ENCODE measurements at regions not wholly inside any gene's neighbourhood (a gene's known extent, or its start where the extent isn't known, plus 50 kb on each side); places are given as distances from the start of the nearest gene placed in this dataset.

DNA sequence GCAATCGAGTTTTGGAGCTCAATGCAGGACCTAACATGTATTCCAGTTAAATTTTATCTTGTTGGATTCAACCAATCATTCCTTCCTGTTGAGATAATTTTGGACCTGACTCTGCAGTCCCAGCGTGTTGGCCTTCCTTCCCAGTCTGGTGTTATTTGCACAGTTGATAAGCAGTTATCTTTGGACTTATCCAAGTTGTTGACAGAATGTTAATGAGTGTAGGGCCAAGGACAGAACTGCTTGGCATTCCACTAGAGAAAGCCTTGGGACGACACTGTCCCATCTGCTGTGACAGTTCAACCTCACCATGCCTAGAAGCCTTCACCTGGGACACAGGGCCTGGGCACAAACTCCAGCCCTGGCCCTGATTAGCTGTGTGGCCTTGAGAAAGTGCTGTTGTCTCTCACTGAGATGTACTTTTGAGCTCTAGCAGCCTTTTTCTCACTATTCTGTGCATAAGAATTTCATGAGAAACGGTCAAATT is 104.1 kb upstream of the SLC25A33 start:
- no peaks in the 10 kb centered on the region for H3K27me3 ChIP-seq
- in situ Hi-C loops (cut with MboI; ENCODE audit: low pct_ligation_motif_present in 1 of 4, low pct_unique_long_range_greater_than_20kb in 1 of 4, low sequenced_read_pairs in 3 of 4): no loop called here
- intact Hi-C loops (cut with DNase I; ENCODE audit: low total_unique reads): no loop called here
- peaks cover 10 to 44% (median 22%) of the 10 kb centered on the region in 4 donors for H3K4me1 ChIP-seq
- 19 to 54% methylated on average over 2 to 4 of the region's 4 CpGs for WGBS, 2 donors (ENCODE audit: low coverage in 1 of 2)
- no peak overlapping the region for H3K4me3 ChIP-seq
- no peaks in the 10 kb centered on the region for H3K36me3 ChIP-seq
- peak overlapping the region; percentile 70 to 83 (median 78) for H3K27ac ChIP-seq
- DNase-seq: peak; percentile 52
- TF ChIP-seq EP300 (IDR thresholded peaks at IDR 0.05; ENCODE audit: low read depth): no peak
- TF ChIP-seq POLR2A (IDR thresholded peaks at IDR 0.05): peak; percentile 41
- no peak for TF ChIP-seq CTCF (IDR thresholded peaks at IDR 0.05)
- TF ChIP-seq POLR2AphosphoS5 (IDR thresholded peaks at IDR 0.05): peak in 2 of 3 donors; percentile 65 to 74
- H3K9me3 ChIP-seq: no peaks in the 10 kb centered on the region

GRCh38 chr1:9435854-9436640 is 103.2 kb upstream of the SLC25A33 start:
- Histone ChIP-seq H3K9me3 (no peaks in the 10 kb centered on the region), H3K27ac (peak overlapping the region; percentile 70 to 83 (median 78)), H3K27me3 (no peaks in the 10 kb centered on the region), H3K4me3 (no peak overlapping the region), H3K36me3 (no peaks in the 10 kb centered on the region), H3K4me1 (peaks cover 10 to 44% (median 25%) of the 10 kb centered on the region in 4 donors)
- intact Hi-C loops (cut with DNase I; ENCODE audit: low total_unique reads): no loop called here
- WGBS, 2 donors (ENCODE audit: low coverage in 1 of 2): 31 to 55% methylated on average over 3 to 5 of the region's 5 CpGs
- TF ChIP-seq POLR2A (IDR thresholded peaks at IDR 0.05) (peak; percentile 14), EP300 (IDR thresholded peaks at IDR 0.05; ENCODE audit: low read depth) (peak; percentile 98), POLR2AphosphoS5 (IDR thresholded peaks at IDR 0.05) (peak in 2 of 3 donors; percentile 83 to 85), CTCF (IDR thresholded peaks at IDR 0.05) (no peak)
- in situ Hi-C loops (cut with MboI; ENCODE audit: low pct_ligation_motif_present in 1 of 4, low pct_unique_long_range_greater_than_20kb in 1 of 4, low sequenced_read_pairs in 3 of 4): no loop called here
- no peak for DNase-seq

GRCh38 chr1:9437961-9438430 is 101.3 kb upstream of the SLC25A33 start:
- peak; percentile 37 for DNase-seq
- H3K27me3 ChIP-seq: no peaks in the 10 kb centered on the region
- 69 to 72% methylated on average over 4 to 14 of the region's 14 CpGs for WGBS, 2 donors (ENCODE audit: low coverage in 1 of 2)
- in situ Hi-C loops (cut with MboI; ENCODE audit: low pct_ligation_motif_present in 1 of 4, low pct_unique_long_range_greater_than_20kb in 1 of 4, low sequenced_read_pairs in 3 of 4) (no loop called here), intact Hi-C loops (cut with DNase I; ENCODE audit: low total_unique reads) (no loop called here)
- no peak for TF ChIP-seq POLR2A (IDR thresholded peaks at IDR 0.05)
- no peak for TF ChIP-seq CTCF (IDR thresholded peaks at IDR 0.05)
- no peak for TF ChIP-seq EP300 (IDR thresholded peaks at IDR 0.05; ENCODE audit: low read depth)
- no peak for TF ChIP-seq POLR2AphosphoS5 (IDR thresholded peaks at IDR 0.05)
- H3K4me1 ChIP-seq: peaks cover 10 to 53% (median 25%) of the 10 kb centered on the region in 4 donors
- no peaks in the 10 kb centered on the region for H3K9me3 ChIP-seq
- no peak overlapping the region for H3K4me3 ChIP-seq
- no peaks in the 10 kb centered on the region for H3K36me3 ChIP-seq
- H3K27ac ChIP-seq: peak overlapping the region; percentile 70 to 83 (median 78)

GRCh38 chr1:9438431-9439073 is 100.7 kb upstream of the SLC25A33 start:
- H3K27me3 ChIP-seq: no peaks in the 10 kb centered on the region
- DNase-seq: peak; percentile 39
- H3K36me3 ChIP-seq: no peaks in the 10 kb centered on the region
- in situ Hi-C loops (cut with MboI; ENCODE audit: low pct_ligation_motif_present in 1 of 4, low pct_unique_long_range_greater_than_20kb in 1 of 4, low sequenced_read_pairs in 3 of 4): no loop called here
- 71 to 100% methylated on average over 2 to 12 of the region's 12 CpGs for WGBS, 2 donors (ENCODE audit: low coverage in 1 of 2)
- peaks cover 10 to 53% (median 25%) of the 10 kb centered on the region in 4 donors for H3K4me1 ChIP-seq
- H3K9me3 ChIP-seq: no peaks in the 10 kb centered on the region
- TF ChIP-seq POLR2A (IDR thresholded peaks at IDR 0.05): no peak
- TF ChIP-seq CTCF (IDR thresholded peaks at IDR 0.05): no peak
- TF ChIP-seq EP300 (IDR thresholded peaks at IDR 0.05; ENCODE audit: low read depth): no peak
- TF ChIP-seq POLR2AphosphoS5 (IDR thresholded peaks at IDR 0.05): no peak
- intact Hi-C loops (cut with DNase I; ENCODE audit: low total_unique reads): no loop called here
- no peak overlapping the region for H3K4me3 ChIP-seq
- H3K27ac ChIP-seq: peak overlapping the region; percentile 70 to 83 (median 78)
